Large intestine (tissue), 3 donors: ENCODE measurements at regions not wholly inside any gene's neighbourhood (a gene's known extent, or its start where the extent isn't known, plus 50 kb on each side); places are given as distances from the start of the nearest gene placed in this dataset.

Source experiments
- DNase-seq, 2 donors: peaks; one replicate each; pipeline versions ENCODE4 v3.0.0 to v3.0.0-alpha.2; 2013
- H3K27ac ChIP-seq: one replicate; pipeline ENCODE4 v1.5.1; 2013; ENCODE audit warnings: low read length
- H3K27me3 ChIP-seq: 2 replicates; pipeline ENCODE4 v1.6.1; 2013; ENCODE audit warnings: low read length; ENCODE audit not compliant: control insufficient read depth, insufficient read depth
- H3K36me3 ChIP-seq: 2 replicates; pipeline ENCODE4 v1.6.1; 2013; ENCODE audit warnings: low read length; ENCODE audit not compliant: control insufficient read depth, insufficient read depth
- H3K4me1 ChIP-seq: one replicate; pipeline ENCODE4 v1.6.1; 2013; ENCODE audit warnings: low read length; ENCODE audit not compliant: control insufficient read depth, insufficient read depth
- H3K4me3 ChIP-seq: one replicate; pipeline ENCODE4 v1.5.1; 2013; ENCODE audit warnings: low read length
- H3K9me3 ChIP-seq: one replicate; pipeline ENCODE4 v1.6.1; 2013; ENCODE audit warnings: mild to moderate bottlenecking, low read depth, low read length, moderate library complexity; ENCODE audit not compliant: control insufficient read depth
- WGBS: methylation state at CpG from one replicate; pipeline ENCODE4 v1.1.5; 2013; ENCODE audit warnings: low lambda C conversion rate; ENCODE audit not compliant: insufficient coverage; 5-methylcytosine and 5-hydroxymethylcytosine counted together

DNA sequence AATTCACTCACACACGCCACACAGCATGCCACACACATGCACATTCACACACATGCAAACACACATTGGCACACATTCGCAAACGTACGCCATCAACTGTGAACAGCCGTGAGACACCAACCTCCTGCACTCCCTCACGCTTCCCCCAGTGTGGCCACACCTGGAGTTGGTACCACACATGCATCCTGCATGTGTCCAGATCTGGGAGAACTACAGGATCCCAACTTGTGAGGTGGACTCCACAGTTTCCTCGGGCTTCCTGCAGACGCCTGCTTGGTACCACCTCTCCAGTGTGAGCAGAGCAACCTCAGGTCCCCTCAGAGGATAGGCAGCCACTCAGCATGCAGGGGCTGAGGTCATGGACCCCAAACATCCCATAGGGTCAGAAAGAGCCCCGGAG is 239.0 kb downstream of the EIPR1 start:
- Histone ChIP-seq H3K4me3 (no peak overlapping the region), H3K4me1 (no peaks in the 10 kb centered on the region), H3K36me3 (no peaks in the 10 kb centered on the region), H3K27me3 (no peaks in the 10 kb centered on the region), H3K27ac (no peak overlapping the region), H3K9me3 (peaks cover 8% of the 10 kb centered on the region)
- WGBS = no CpG with 5 or more reads among the region's 9 CpGs
- DNase-seq = no peak

DNA sequence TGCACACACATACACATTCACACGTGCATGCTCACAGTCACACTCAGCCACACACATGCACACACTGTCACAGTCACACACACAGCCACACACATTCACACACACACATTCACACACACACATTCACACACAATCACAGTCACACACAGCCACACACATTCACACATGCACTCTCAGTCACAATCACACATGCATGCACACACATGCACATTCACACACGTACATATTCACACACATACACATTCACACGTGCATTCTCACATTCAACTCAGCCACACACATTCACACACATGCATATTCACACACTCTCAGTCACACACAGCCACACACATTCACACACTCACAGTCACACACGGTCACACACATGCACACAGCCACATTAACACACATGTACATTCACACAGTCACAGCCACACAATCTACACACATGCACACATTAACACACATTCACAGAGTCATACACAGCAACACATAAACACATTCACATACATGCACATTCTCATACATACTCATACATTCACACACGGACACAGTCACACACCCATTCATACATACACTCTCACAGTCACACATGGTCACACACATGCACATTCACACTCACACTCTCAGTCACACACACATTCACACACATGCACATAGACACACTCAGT is 239.8 kb downstream of the EIPR1 start:
- Histone ChIP-seq H3K9me3 (peaks cover 8% of the 10 kb centered on the region), H3K27ac (no peak overlapping the region), H3K4me3 (no peak overlapping the region), H3K36me3 (no peaks in the 10 kb centered on the region), H3K4me1 (no peaks in the 10 kb centered on the region), H3K27me3 (no peaks in the 10 kb centered on the region)
- no peak for DNase-seq
- no CpG with 5 or more reads among the region's 5 CpGs for WGBS

DNA sequence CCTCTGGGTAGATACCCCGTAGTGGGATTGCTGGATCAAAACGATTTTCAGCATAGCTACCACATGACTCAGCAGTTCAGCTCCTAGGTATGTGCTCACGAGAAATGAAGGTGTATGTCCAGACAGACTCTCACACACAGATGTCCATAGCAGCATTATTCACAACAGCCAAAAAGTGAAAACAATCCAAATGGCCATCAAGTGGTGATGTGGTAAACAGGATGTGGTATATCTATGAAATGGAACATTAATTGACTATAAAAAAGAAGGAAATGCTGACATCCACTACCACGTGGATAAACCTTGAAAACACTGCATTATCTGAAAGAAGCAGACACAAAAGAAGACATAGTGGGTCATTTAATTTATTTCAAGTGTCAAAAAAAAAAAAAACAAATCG is 241.9 kb downstream of the EIPR1 start:
- no peaks in the 10 kb centered on the region for H3K4me1 ChIP-seq
- H3K4me3 ChIP-seq = no peak overlapping the region
- H3K27me3 ChIP-seq = no peaks in the 10 kb centered on the region
- WGBS = 80% methylated on average over 1 of the region's 5 CpGs
- no peak overlapping the region for H3K27ac ChIP-seq
- no peaks in the 10 kb centered on the region for H3K36me3 ChIP-seq
- DNase-seq = no peak
- H3K9me3 ChIP-seq = peaks cover 8% of the 10 kb centered on the region

DNA sequence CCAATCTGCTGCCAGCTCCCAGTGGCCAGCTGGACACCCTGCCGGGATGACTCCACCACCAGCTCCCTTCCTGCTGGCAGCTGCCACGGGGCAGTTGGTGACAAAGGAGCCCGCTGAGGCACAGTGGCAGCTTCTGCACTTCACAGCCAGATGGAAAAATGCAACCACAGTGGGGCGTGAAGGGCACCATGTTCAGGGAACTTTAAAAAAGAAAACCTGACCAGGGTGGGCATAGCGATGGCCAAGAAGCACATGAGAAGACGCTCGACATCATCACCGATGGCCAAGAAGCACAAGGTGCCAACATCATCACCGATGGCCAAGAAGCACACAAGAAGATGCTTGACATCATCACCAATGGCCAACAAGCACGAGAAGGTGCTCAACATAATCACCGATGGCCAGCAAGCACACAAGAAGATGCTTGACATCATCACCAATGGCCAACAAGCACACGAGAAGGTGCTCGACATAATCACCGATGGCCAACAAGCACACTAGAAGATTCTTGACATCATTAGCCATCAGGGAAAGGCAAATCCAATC is 243.5 kb downstream of the EIPR1 start:
- Histone ChIP-seq H3K4me3 (no peak overlapping the region), H3K27me3 (no peaks in the 10 kb centered on the region), H3K4me1 (no peaks in the 10 kb centered on the region), H3K9me3 (peaks cover 8% of the 10 kb centered on the region), H3K27ac (no peak overlapping the region), H3K36me3 (no peaks in the 10 kb centered on the region)
- no peak for DNase-seq
- WGBS = no CpG with 5 or more reads among the region's 14 CpGs

DNA sequence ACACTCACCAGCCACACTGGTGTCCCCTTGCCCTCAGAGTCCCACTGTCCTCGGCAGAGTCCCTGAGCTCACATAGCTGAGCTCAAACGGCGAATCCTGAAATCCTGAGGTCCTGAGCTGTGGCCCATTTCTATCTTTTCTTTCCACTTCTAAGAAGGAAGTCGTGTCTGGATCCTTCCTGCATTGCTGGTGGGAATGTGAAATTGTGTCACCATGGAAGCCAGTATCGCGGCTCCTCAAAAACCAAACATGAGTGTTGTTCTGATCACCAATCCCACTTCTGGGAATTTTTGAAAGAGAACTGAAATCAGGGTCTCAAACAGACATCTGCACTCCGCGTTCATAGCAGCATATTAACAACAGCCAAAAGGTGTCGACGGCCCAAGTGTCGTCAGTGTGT is 244.7 kb downstream of the EIPR1 start:
- H3K27me3 ChIP-seq = no peaks in the 10 kb centered on the region
- WGBS = no CpG with 5 or more reads among the region's 11 CpGs
- DNase-seq = no peak
- no peak overlapping the region for H3K4me3 ChIP-seq
- no peaks in the 10 kb centered on the region for H3K4me1 ChIP-seq
- H3K36me3 ChIP-seq = no peaks in the 10 kb centered on the region
- H3K9me3 ChIP-seq = peaks cover 5% of the 10 kb centered on the region
- H3K27ac ChIP-seq = no peak overlapping the region

DNA sequence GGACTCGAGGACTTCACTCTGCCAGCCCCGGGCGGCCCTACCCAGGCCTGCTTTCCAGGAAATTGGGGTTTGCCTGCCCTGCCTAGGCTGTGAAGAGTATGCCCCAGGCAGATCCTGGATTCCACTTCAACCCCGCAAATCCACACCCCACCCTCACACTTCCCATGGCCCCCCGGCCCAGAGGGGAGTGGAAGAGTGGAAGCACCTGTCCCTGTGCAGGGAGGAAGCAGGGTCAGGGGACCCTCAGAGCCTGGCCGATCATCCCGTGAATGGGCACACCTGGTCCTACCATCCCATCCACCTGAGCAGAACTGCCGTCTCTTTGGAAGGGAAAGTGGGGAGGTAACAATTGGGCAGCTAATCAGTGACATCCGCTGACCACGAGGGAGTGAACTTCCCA is 245.2 kb downstream of the EIPR1 start:
- Histone ChIP-seq H3K27me3 (no peaks in the 10 kb centered on the region), H3K4me3 (no peak overlapping the region), H3K4me1 (no peaks in the 10 kb centered on the region), H3K9me3 (peaks cover under 1% of the 10 kb centered on the region), H3K36me3 (no peaks in the 10 kb centered on the region), H3K27ac (no peak overlapping the region)
- no peak for DNase-seq
- no CpG with 5 or more reads among the region's 10 CpGs for WGBS

DNA sequence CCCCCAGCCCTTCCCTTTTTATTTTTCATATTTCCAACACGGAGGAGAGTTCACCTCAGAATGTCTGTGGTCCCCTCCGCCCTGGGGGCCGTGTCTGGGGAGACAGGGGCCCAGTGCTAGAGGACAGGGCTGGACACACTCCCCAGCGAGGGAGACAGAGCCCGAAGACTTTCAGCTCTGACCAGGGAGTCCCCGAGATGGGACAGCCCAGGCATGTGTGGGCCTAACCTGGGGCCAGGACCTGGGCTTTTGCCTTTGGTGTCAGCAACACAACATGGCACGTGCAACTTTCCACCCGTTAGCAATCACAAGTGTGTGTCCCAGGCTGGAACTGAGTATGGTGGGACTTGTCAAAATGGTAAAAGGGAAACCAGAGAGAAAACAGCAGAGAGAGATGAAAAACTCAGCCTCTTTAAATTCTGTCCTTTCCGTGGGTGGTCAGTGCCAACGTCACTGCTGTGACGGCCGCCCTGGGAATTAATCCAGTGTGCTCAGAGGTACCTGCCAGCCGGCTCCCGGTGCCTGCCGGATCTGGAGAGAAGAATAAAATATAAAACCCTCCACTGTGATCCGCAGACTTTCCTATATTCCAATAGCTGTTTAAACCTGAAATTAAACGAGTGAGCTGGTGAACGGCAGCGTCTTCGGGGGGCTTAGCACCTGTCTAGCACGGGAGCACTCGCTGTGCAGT is 245.8 kb downstream of the EIPR1 start:
- H3K4me3 ChIP-seq = no peak overlapping the region
- H3K36me3 ChIP-seq = no peaks in the 10 kb centered on the region
- H3K27ac ChIP-seq = no peak overlapping the region
- H3K9me3 ChIP-seq = no peaks in the 10 kb centered on the region
- DNase-seq = no peak
- WGBS = 68% methylated on average over 5 of the region's 22 CpGs
- H3K4me1 ChIP-seq = no peaks in the 10 kb centered on the region
- no peaks in the 10 kb centered on the region for H3K27me3 ChIP-seq

DNA sequence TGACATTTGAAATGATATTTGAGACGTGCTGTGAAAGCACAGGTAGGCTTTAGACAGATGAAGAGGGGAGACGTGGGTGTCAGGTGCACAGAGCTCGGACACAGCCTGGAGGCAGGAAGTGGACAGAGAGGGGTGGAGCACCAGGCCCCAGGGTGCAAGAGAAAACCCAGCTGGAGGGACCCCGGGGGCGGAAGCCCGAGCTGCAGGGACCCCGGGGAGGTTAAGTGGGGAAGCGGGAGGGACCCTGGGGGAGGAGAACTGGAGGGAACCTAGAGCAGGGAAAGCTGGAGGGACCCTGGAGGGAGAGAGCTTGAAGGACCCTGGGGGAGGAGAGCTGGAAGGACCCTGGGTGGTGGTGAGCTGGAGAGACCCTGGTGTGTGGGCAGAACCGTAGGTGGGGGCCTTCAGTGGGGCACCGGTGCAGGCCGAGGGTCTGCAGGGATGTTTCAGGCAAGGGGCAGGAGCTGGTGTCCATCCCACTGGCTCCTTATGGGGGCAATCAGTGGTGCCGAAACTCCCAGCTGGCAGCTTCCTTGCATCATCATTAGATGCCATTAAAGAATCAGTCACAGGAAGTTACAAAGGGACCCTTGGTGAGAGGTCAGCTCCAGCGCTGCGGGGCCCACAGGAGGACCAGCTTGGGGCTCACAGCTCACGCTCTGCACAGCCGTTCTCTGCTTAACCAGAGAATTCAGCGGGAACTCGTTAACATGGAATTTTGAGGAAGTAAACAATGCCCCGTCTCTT is 246.6 kb downstream of the EIPR1 start:
- H3K4me3 ChIP-seq = no peak overlapping the region
- 92% methylated on average over 2 of the region's 19 CpGs for WGBS
- no peaks in the 10 kb centered on the region for H3K27me3 ChIP-seq

DNA sequence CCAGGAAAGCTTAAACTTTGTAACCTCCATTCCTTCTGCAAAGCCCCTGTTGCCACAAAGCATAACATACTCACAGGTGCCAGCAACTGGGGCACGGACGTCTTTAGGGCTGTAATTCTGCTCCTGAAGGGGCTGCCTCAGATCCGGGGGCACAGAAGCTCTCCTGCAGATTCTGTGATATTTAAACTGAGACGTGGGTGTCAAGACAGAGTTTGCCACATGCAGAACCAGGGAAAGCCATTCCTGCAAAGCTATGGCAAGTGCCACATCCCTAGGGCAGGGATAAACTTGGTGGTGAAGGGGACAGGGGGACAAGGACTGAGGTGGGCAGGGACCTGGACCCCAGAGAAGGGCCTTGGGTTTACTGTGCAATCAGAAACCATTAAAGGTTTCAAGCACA is 247.2 kb downstream of the EIPR1 start:
- Histone ChIP-seq H3K9me3 (no peaks in the 10 kb centered on the region), H3K4me3 (no peak overlapping the region), H3K27me3 (no peaks in the 10 kb centered on the region), H3K36me3 (no peaks in the 10 kb centered on the region), H3K27ac (no peak overlapping the region), H3K4me1 (no peaks in the 10 kb centered on the region)
- DNase-seq = no peak
- no CpG with 5 or more reads among the region's 4 CpGs for WGBS

More for the DNA sequence above, 246.6 kb downstream of the EIPR1 start:
- no peak overlapping the region for H3K27ac ChIP-seq
- H3K4me1 ChIP-seq = no peaks in the 10 kb centered on the region
- no peaks in the 10 kb centered on the region for H3K36me3 ChIP-seq
- no peaks in the 10 kb centered on the region for H3K9me3 ChIP-seq
- no peak for DNase-seq

DNA sequence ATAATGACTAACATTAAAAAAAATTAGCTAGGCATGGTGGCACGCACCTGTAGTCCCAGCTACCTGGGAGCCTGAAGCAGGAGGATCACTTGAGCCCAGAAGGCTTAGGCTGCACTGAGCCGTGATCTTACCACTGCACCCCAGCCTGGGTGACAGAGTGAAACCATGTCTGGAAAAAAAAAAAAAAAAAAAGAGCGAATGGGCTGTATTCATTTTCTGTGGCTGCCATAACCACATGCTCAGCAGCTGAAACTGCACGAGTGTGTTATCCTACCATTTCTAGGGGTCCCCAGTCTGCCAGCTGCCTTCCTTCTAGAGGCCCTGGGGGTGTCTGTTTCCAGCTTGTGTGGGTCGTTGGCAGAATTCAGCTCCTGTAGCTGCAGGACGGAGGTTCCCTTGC is 247.8 kb downstream of the EIPR1 start:
- Histone ChIP-seq H3K4me3 (no peak overlapping the region), H3K9me3 (no peaks in the 10 kb centered on the region), H3K27ac (no peak overlapping the region), H3K27me3 (no peaks in the 10 kb centered on the region), H3K4me1 (no peaks in the 10 kb centered on the region), H3K36me3 (no peaks in the 10 kb centered on the region)
- DNase-seq = no peak
- WGBS = no CpG with 5 or more reads among the region's 6 CpGs
